Nucleus accumbens (tissue), 56 donors: ENCODE measurements at regions not wholly inside any gene's neighbourhood (a gene's known extent, or its start where the extent isn't known, plus 50 kb on each side); places are given as distances from the start of the nearest gene placed in this dataset.
"Not testable (repeated sequence)": the region's sequence is repeated elsewhere in the genome, so short reads cannot be mapped to it uniquely, and the experiment has no call there.

ENCODE experiments used
- DNase-seq, 56 donors: peaks; one replicate each; lab custom pipeline; 2025; lab: John Stamatoyannopoulos, UW

- DNase-seq = peak in 28 of 56 donors; percentile 14 to 73 (median 34)
Measured at GRCh38 chr1:29688471-29689365, 452.4 kb downstream of the PTPRU start.

- DNase-seq = no peak
Measured at GRCh38 chr1:29687601-29688244, 451.4 kb downstream of the PTPRU start.

- DNase-seq = no peak
Measured at GRCh38 chr1:29687166-29687565, 450.8 kb downstream of the PTPRU start.

- DNase-seq = peak in 1 of 56 donors; percentile 15
Measured at GRCh38 chr1:29686012-29686930, 449.9 kb downstream of the PTPRU start.

GRCh38 chr1:29685387-29685786 lies 449.1 kb downstream of the PTPRU start:
- DNase-seq = no peak

GRCh38 chr1:29684141-29684540 lies 447.8 kb downstream of the PTPRU start:
- no peak for DNase-seq

- DNase-seq = no peak
Measured at GRCh38 chr1:29683472-29683871, 447.1 kb downstream of the PTPRU start.

GRCh38 chr1:29682919-29683295 lies 446.6 kb downstream of the PTPRU start:
- no peak for DNase-seq

GRCh38 chr1:29682171-29682918 lies 446.0 kb downstream of the PTPRU start:
- no peak for DNase-seq

- not testable (repeated sequence) for DNase-seq
Measured at GRCh38 chr1:29681416-29681815, 445.1 kb downstream of the PTPRU start.

- no peak for DNase-seq
Measured at GRCh38 chr1:29679828-29680558, 443.7 kb downstream of the PTPRU start.

- no peak for DNase-seq
Measured at GRCh38 chr1:29679316-29679715, 443.0 kb downstream of the PTPRU start.

- DNase-seq = no peak
Measured at GRCh38 chr1:29677028-29678024, 441.0 kb downstream of the PTPRU start.

GRCh38 chr1:29676496-29676895 lies 440.2 kb downstream of the PTPRU start:
- no peak for DNase-seq

GRCh38 chr1:29675481-29676263 lies 439.4 kb downstream of the PTPRU start:
- no peak for DNase-seq

- no peak for DNase-seq
Measured at GRCh38 chr1:29674627-29675326, 438.5 kb downstream of the PTPRU start.
